Fibroblast of lung (primary cell): ENCODE measurements at regions not wholly inside any gene's neighbourhood (a gene's known extent, or its start where the extent isn't known, plus 50 kb on each side); places are given as distances from the start of the nearest gene placed in this dataset.

Experiments used
- DNase-seq, 2 donors: peaks; one replicate each; pipeline versions ENCODE4 v3.0.0 to v3.0.0-alpha.2; 2010; ENCODE audit warnings: low read depth in 2 of 2
- H2AFZ ChIP-seq: 2 replicates; pipeline ENCODE4 v1.5.1; 2012; ENCODE audit warnings: low read length, control low read depth, inconsistent platforms
- H3K27ac ChIP-seq: 2 replicates; pipeline ENCODE4 v1.5.1; 2011; ENCODE audit warnings: low read length, control low read depth; ENCODE audit not compliant: insufficient read depth
- H3K27me3 ChIP-seq: 2 replicates; pipeline ENCODE4 v1.5.1; 2011; ENCODE audit warnings: mild to moderate bottlenecking, low read length; ENCODE audit not compliant: control insufficient read depth, insufficient read depth
- H3K36me3 ChIP-seq: 2 replicates; pipeline ENCODE4 v1.5.1; 2011; ENCODE audit warnings: low read length; ENCODE audit not compliant: control insufficient read depth, insufficient read depth
- H3K4me1 ChIP-seq: 2 replicates; pipeline ENCODE4 v1.5.1; 2011; ENCODE audit warnings: low read length; ENCODE audit not compliant: control insufficient read depth, insufficient read depth; ENCODE audit errors: extremely low read depth
- H3K4me2 ChIP-seq: 2 replicates; pipeline ENCODE4 v1.5.1; 2011; ENCODE audit warnings: low read length, control low read depth; ENCODE audit not compliant: insufficient read depth; ENCODE audit errors: extremely low read depth
- H3K4me3 ChIP-seq, 4 experiments: fragments of 200-600 bp in 1 of 4; sonication (generic) in 1 of 4; replicated peaks in 1 of 4; 2 replicates each; pipeline ENCODE4 v1.5.1; 2011 to 2016; ENCODE audit warnings: low read length in 4 of 4, low read depth in 3 of 4, mild to moderate bottlenecking in 3 of 4, control low read depth in 2 of 4, inconsistent platforms in 1 of 4, mixed read lengths in 1 of 4; ENCODE audit not compliant: insufficient read depth in 1 of 4; ENCODE audit errors: control extremely low read depth in 1 of 4
- H3K79me2 ChIP-seq: 2 replicates; pipeline ENCODE4 v1.5.1; 2012; ENCODE audit warnings: mild to moderate bottlenecking, low read length, inconsistent platforms; ENCODE audit not compliant: control insufficient read depth, insufficient read depth
- H3K9ac ChIP-seq: 2 replicates; pipeline ENCODE4 v1.5.1; 2011; ENCODE audit warnings: mild to moderate bottlenecking, low read length, control low read depth; ENCODE audit not compliant: insufficient read depth
- H3K9me3 ChIP-seq: 2 replicates; pipeline ENCODE4 v1.5.1; 2012; ENCODE audit warnings: low read depth, low read length; ENCODE audit not compliant: control insufficient read depth, insufficient read depth
- H4K20me1 ChIP-seq: 2 replicates; pipeline ENCODE4 v1.5.1; 2011; ENCODE audit warnings: low read length; ENCODE audit not compliant: control insufficient read depth, insufficient read depth; ENCODE audit errors: extremely low read depth
- EZH2 ChIP-seq: IDR thresholded peaks from 2 replicates; pipeline ENCODE4 v1.5.1; 2012; ENCODE audit warnings: low read length, control low read depth, mild to moderate bottlenecking; ENCODE audit errors: missing control alignments
- TF ChIP-seq, protein P1 (sequence below), 2 donors: IDR thresholded peaks in 1 of 2; conservative IDR thresholded peaks in 1 of 2; 1 replicate in 1 of 2; 2 replicates in 1 of 2; pipeline ENCODE4 v1.5.1; 2011 to 2012; ENCODE audit warnings: low read length in 2 of 2, control low read depth in 1 of 2, inconsistent platforms in 1 of 2, low read depth in 1 of 2, mild to moderate bottlenecking in 1 of 2

GRCh38 chr1:147452809-147453208 is 88.5 kb upstream of the BCL9 start:
- TF ChIP-seq, protein P1, sequence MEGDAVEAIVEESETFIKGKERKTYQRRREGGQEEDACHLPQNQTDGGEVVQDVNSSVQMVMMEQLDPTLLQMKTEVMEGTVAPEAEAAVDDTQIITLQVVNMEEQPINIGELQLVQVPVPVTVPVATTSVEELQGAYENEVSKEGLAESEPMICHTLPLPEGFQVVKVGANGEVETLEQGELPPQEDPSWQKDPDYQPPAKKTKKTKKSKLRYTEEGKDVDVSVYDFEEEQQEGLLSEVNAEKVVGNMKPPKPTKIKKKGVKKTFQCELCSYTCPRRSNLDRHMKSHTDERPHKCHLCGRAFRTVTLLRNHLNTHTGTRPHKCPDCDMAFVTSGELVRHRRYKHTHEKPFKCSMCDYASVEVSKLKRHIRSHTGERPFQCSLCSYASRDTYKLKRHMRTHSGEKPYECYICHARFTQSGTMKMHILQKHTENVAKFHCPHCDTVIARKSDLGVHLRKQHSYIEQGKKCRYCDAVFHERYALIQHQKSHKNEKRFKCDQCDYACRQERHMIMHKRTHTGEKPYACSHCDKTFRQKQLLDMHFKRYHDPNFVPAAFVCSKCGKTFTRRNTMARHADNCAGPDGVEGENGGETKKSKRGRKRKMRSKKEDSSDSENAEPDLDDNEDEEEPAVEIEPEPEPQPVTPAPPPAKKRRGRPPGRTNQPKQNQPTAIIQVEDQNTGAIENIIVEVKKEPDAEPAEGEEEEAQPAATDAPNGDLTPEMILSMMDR (conservative IDR thresholded peaks at IDR 0.05 in 1 of 2, IDR thresholded peaks at IDR 0.05 in 1 of 2; ENCODE audit: low read depth in 1 of 2, low read length in 2 of 2): no peak
- TF ChIP-seq EZH2: no peak
- Histone ChIP-seq H2AFZ (no peak overlapping the region), H3K4me3 (no peak overlapping the region), H4K20me1 (no peaks in the 10 kb centered on the region), H3K4me1 (no peaks in the 10 kb centered on the region), H3K4me2 (no peak overlapping the region), H3K9ac (no peak overlapping the region), H3K27ac (no peak overlapping the region), H3K27me3 (no peaks in the 10 kb centered on the region), H3K9me3 (no peaks in the 10 kb centered on the region), H3K79me2 (no peaks in the 10 kb centered on the region), H3K36me3 (no peaks in the 10 kb centered on the region)
- DNase-seq: no peak

- Histone ChIP-seq H3K4me3 (no peak overlapping the region), H3K9me3 (no peaks in the 10 kb centered on the region), H3K9ac (no peak overlapping the region), H3K27me3 (no peaks in the 10 kb centered on the region), H3K36me3 (no peaks in the 10 kb centered on the region), H3K4me2 (no peak overlapping the region), H3K4me1 (no peaks in the 10 kb centered on the region), H2AFZ (no peak overlapping the region), H3K79me2 (no peaks in the 10 kb centered on the region), H3K27ac (no peak overlapping the region), H4K20me1 (no peaks in the 10 kb centered on the region)
- TF ChIP-seq EZH2: no peak
- TF ChIP-seq, protein P1 (conservative IDR thresholded peaks at IDR 0.05 in 1 of 2, IDR thresholded peaks at IDR 0.05 in 1 of 2; ENCODE audit: low read depth in 1 of 2, low read length in 2 of 2): no peak
- no peak for DNase-seq
Measured at GRCh38 chr1:147463022-147463421, 78.3 kb upstream of the BCL9 start.

DNA sequence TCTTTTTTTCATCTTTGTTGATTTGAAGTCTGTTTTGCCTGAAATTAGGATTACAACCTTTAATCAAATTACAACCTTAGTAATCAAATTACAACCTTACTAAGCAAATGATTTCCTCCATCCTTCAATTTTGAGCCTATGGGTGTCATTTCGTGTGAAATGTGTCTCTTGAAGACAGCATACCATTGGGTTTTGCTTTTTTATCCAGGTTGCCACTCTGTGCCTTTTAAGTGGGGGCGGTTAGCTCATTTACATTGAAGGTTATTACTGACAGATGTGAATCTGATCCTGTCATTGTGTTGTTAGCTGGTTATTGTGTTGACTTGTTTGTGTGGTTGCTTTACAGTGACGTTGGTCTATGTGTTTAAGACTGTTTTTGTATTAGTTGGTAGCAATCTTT is 74.8 kb upstream of the BCL9 start:
- no peaks in the 10 kb centered on the region for H3K36me3 ChIP-seq
- TF ChIP-seq, protein P1 (conservative IDR thresholded peaks at IDR 0.05 in 1 of 2, IDR thresholded peaks at IDR 0.05 in 1 of 2; ENCODE audit: low read depth in 1 of 2, low read length in 2 of 2): no peak
- no peak for TF ChIP-seq EZH2
- H3K9ac ChIP-seq: no peak overlapping the region
- H3K4me2 ChIP-seq: no peak overlapping the region
- DNase-seq: no peak
- H3K4me3 ChIP-seq: no peak overlapping the region
- H3K27me3 ChIP-seq: no peaks in the 10 kb centered on the region
- H3K79me2 ChIP-seq: no peaks in the 10 kb centered on the region
- H3K27ac ChIP-seq: no peak overlapping the region
- H4K20me1 ChIP-seq: no peaks in the 10 kb centered on the region
- no peak overlapping the region for H2AFZ ChIP-seq
- H3K4me1 ChIP-seq: no peaks in the 10 kb centered on the region
- no peaks in the 10 kb centered on the region for H3K9me3 ChIP-seq
